ENCODE measurements at regions not wholly inside any gene's neighbourhood (a gene's known extent, or its start where the extent isn't known, plus 50 kb on each side); places are given as distances from the start of the nearest gene placed in this dataset.

DNA sequence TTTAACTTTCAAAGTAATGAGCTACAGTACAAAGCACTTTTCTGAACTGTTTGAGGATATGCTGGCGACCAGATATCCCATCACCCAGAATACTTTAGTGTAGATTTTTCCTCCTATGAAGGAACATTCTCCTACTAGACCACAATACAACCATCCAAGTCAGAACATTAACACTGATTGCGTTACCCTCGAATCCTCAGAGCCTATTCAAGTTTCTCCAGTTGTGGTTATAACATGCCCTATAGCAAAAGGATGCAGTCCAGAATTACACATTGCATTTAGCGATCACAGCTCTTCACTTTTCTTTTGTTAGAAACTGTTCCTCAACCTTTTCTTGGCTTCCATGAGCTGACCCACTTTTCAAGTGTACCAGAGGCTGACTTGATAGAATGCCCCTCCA is 87.4 kb upstream of the SOX4 start:
- no peaks in the 10 kb centered on the region for H3K36me3 ChIP-seq (ENCODE audit: insufficient read depth, low read length)
- no peaks in the 10 kb centered on the region for H3K9me3 ChIP-seq (replicated peaks; ENCODE audit: low read length)
- H3K9ac ChIP-seq (ENCODE audit: low read depth, low read length) = no peak overlapping the region
- H3K4me1 ChIP-seq (ENCODE audit: control insufficient read depth, insufficient read depth, low read length) = no peaks in the 10 kb centered on the region
- no peak overlapping the region for H3K4me2 ChIP-seq (ENCODE audit: low read length)
- peaks cover 4% of the 10 kb centered on the region for H3K27me3 ChIP-seq (ENCODE audit: control insufficient read depth, insufficient read depth, low read length)
- no peak overlapping the region for H3K4me3 ChIP-seq (ENCODE audit: low read length)

DNA sequence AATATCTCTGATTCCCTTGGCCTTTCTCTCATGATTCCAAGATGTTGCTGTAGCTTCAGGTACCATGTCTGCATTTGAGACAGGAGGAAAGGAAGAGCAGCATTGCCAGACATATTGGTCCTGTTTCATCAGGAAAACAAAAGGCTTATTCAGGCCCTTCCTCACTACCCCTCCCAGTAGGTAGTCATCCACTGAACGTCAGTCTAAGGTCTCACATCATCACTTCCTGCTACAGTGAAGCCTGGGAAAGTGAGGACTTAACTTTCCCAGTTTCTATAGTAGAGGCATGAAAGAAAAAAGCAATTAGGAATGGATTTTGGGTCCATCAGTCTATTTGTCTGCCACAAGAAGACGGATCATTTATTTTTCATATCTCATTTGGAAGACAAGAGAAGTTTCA is 85.7 kb upstream of the SOX4 start:
- no peaks in the 10 kb centered on the region for H3K4me1 ChIP-seq (ENCODE audit: control insufficient read depth, insufficient read depth, low read length)
- no peaks in the 10 kb centered on the region for H3K36me3 ChIP-seq (ENCODE audit: insufficient read depth, low read length)
- H3K27me3 ChIP-seq (ENCODE audit: control insufficient read depth, insufficient read depth, low read length) = no peaks in the 10 kb centered on the region
- H3K4me3 ChIP-seq (ENCODE audit: low read length) = no peak overlapping the region
- no peaks in the 10 kb centered on the region for H3K9me3 ChIP-seq (replicated peaks; ENCODE audit: low read length)
- no peak overlapping the region for H3K4me2 ChIP-seq (ENCODE audit: low read length)
- no peak overlapping the region for H3K9ac ChIP-seq (ENCODE audit: low read depth, low read length)

DNA sequence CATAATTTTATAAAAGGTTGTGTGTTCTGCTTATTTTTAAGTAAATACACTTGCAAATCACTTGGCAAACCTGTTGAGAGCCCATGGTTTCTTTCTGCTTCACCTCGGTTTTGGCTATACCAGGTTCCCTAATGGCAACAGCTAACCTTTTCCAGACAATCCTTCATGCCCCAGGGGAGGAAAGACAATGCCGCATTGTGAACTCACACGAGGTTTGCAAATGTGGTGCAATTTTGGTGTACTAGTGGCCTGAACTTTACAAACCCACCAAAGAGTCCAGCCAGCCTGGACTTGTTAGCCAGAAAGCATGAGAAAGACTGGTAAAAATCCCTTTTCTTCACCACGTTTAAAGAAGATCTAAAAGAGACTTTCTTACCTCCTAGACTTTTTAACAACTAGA is 84.8 kb upstream of the SOX4 start:
- H3K4me3 ChIP-seq (ENCODE audit: low read length) = no peak overlapping the region
- no peak overlapping the region for H3K9ac ChIP-seq (ENCODE audit: low read depth, low read length)
- H3K36me3 ChIP-seq (ENCODE audit: insufficient read depth, low read length) = no peaks in the 10 kb centered on the region
- no peak overlapping the region for H3K4me2 ChIP-seq (ENCODE audit: low read length)
- H3K9me3 ChIP-seq (replicated peaks; ENCODE audit: low read length) = no peaks in the 10 kb centered on the region
- no peaks in the 10 kb centered on the region for H3K27me3 ChIP-seq (ENCODE audit: control insufficient read depth, insufficient read depth, low read length)
- no peaks in the 10 kb centered on the region for H3K4me1 ChIP-seq (ENCODE audit: control insufficient read depth, insufficient read depth, low read length)

DNA sequence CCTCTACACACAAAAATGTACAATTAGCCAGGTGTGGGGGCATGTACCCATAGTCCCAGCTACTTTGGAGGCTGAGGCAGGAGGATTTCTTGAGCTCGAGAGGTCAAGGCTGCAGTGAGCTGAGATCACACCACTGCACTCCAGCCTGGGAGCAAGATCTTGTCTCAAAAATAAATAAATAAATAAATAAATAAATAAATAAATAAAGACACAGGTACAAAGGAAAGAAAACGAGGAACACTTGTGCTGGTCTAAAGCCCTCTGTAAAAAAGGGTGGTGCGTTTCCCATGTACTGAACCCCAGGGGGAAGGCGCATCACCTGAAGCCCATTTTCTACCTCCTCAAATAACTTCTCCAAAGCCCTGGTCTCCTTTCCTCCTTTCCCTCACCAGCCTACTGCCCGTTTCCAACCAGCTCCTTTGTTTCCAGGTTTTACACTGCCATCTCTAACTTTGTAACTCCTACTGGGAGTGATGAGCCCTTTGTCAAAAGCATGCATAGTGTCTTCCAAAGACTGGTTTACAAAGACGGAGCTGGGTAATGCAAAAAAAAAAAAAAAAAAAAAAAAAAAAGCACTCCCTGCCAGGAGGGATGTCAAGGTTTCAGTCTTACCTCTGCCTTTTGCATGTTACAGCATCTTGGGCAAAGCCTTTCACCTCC is 81.5 kb upstream of the SOX4 start:
- no peaks in the 10 kb centered on the region for H3K4me1 ChIP-seq (ENCODE audit: control insufficient read depth, insufficient read depth, low read length)
- no peak overlapping the region for H3K4me2 ChIP-seq (ENCODE audit: low read length)
- no peak overlapping the region for H3K4me3 ChIP-seq (ENCODE audit: low read length)
- H3K36me3 ChIP-seq (ENCODE audit: insufficient read depth, low read length) = no peaks in the 10 kb centered on the region
- H3K9ac ChIP-seq (ENCODE audit: low read depth, low read length) = no peak overlapping the region
- H3K9me3 ChIP-seq (replicated peaks; ENCODE audit: low read length) = no peaks in the 10 kb centered on the region
- no peaks in the 10 kb centered on the region for H3K27me3 ChIP-seq (ENCODE audit: control insufficient read depth, insufficient read depth, low read length)

DNA sequence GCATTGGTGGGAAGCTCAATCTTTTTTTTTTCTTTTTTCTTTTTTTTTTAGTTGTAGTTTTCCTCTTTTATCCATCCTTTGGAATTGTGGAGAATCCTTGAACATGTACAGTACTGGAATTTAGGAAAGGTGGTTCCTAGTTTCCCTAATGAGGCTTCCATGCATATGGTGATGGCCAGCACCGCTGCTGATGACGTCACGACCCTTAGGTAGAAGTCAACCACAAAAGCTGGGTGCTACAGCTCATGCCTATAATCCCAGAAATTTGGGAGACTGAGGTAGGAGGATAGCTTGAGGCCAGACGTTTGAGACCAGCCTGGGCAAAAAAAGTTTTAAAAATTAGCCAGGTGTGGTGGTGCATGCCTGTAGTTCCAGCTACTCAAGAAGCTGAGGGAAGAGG is 79.3 kb upstream of the SOX4 start:
- H3K9me3 ChIP-seq (replicated peaks; ENCODE audit: low read length) = no peaks in the 10 kb centered on the region
- no peak overlapping the region for H3K4me3 ChIP-seq (ENCODE audit: low read length)
- H3K4me1 ChIP-seq (ENCODE audit: control insufficient read depth, insufficient read depth, low read length) = no peaks in the 10 kb centered on the region
- no peak overlapping the region for H3K9ac ChIP-seq (ENCODE audit: low read depth, low read length)
- H3K27me3 ChIP-seq (ENCODE audit: control insufficient read depth, insufficient read depth, low read length) = no peaks in the 10 kb centered on the region
- H3K4me2 ChIP-seq (ENCODE audit: low read length) = no peak overlapping the region
- no peaks in the 10 kb centered on the region for H3K36me3 ChIP-seq (ENCODE audit: insufficient read depth, low read length)

DNA sequence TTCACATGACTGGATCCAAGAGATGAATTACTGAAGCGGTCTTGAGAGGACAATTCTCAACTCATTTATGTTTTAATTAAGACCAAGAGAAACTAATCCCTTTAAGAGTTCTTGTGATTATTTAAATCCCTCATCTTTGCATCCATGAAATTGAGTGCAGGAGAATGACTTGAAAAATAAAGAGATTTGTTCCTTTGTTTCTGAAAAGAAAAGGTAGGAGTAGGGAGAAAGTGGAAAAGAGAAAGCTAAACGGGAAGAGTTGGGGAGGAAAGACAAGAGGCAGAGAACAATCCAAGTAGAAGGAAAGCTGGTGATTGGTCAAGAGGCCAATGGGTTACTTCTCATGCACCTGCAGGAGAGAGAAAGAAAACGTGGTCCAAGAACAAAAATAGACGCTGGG is 75.2 kb upstream of the SOX4 start:
- no peak overlapping the region for H3K9ac ChIP-seq (ENCODE audit: low read depth, low read length)
- H3K36me3 ChIP-seq (ENCODE audit: insufficient read depth, low read length) = no peaks in the 10 kb centered on the region
- no peak overlapping the region for H3K4me2 ChIP-seq (ENCODE audit: low read length)
- H3K27me3 ChIP-seq (ENCODE audit: control insufficient read depth, insufficient read depth, low read length) = no peaks in the 10 kb centered on the region
- H3K9me3 ChIP-seq (replicated peaks; ENCODE audit: low read length) = no peaks in the 10 kb centered on the region
- H3K4me3 ChIP-seq (ENCODE audit: low read length) = no peak overlapping the region
- no peaks in the 10 kb centered on the region for H3K4me1 ChIP-seq (ENCODE audit: control insufficient read depth, insufficient read depth, low read length)

DNA sequence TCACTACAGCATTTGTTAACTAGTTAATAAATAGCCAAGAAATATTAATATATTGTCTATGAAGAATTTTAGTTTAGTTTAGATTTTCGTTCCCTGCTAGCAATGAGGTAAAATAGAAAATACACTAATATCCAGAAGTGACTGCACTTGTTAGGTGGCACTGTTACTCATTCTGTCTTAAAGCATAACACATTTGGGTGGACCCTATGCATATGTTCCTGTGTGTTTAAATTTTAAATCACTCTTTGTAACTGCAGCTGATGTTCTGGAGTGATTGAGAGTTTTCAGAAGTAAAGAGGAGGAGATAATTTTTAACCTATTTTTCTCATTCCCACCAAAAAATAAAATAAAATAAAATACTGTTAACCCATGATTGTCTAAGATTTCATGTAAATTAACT is 73.9 kb upstream of the SOX4 start:
- H3K9me3 ChIP-seq (replicated peaks; ENCODE audit: low read length) = no peaks in the 10 kb centered on the region
- H3K27me3 ChIP-seq (ENCODE audit: control insufficient read depth, insufficient read depth, low read length) = peaks cover 10% of the 10 kb centered on the region
- H3K4me2 ChIP-seq (ENCODE audit: low read length) = no peak overlapping the region
- no peak overlapping the region for H3K4me3 ChIP-seq (ENCODE audit: low read length)
- no peak overlapping the region for H3K9ac ChIP-seq (ENCODE audit: low read depth, low read length)
- no peaks in the 10 kb centered on the region for H3K4me1 ChIP-seq (ENCODE audit: control insufficient read depth, insufficient read depth, low read length)
- no peaks in the 10 kb centered on the region for H3K36me3 ChIP-seq (ENCODE audit: insufficient read depth, low read length)

DNA sequence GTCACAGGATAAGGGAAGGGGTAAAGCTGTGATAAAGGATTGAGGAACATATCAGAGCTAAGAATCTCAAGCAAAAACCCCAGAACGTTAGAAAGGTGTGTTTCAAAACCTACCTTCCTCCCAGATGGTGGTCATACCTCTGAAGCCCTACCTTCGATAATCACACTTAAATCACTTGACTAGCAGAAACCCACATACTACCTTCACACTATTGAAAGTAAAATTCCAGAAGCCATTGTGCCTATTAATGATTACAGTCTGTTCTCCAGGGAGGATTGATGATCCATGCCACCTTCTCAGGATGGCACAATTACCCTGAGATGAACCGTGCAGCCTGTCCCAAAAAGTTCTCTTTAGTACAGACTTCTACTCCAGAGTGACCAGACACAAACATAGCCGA is 72.3 kb upstream of the SOX4 start:
- Histone ChIP-seq H3K36me3 (ENCODE audit: insufficient read depth, low read length) (no peaks in the 10 kb centered on the region), H3K9ac (ENCODE audit: low read depth, low read length) (no peak overlapping the region), H3K4me3 (ENCODE audit: low read length) (no peak overlapping the region), H3K4me1 (ENCODE audit: control insufficient read depth, insufficient read depth, low read length) (no peaks in the 10 kb centered on the region), H3K4me2 (ENCODE audit: low read length) (no peak overlapping the region), H3K9me3 (replicated peaks; ENCODE audit: low read length) (no peaks in the 10 kb centered on the region), H3K27me3 (ENCODE audit: control insufficient read depth, insufficient read depth, low read length) (peaks cover 10% of the 10 kb centered on the region)

DNA sequence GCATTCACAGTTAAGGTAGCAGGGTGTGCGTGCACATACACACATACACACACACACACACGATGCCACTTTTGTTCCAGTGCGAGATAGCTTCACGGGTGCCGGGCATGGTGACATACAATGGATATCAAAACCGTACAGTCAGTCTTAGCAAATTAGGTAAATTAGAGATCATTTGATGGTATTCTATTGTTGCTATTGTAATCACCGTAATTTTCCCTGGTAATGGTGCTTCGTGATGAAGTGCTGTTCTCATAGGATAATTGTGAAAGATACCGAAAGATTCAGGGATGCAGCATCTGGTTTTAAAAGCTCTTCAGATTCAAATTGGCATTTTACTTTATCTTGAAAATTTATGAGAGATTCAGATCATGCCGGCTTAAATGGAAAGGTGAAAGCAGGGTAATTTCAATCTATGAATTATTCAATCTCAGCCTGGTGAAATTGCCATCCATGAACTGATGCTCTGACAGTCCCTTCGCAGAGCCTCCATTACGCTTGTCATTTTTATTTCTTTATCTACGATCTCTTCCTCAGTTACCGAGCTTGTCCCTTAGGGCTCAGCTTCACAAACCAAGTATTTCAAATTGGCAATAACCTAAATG is 71.3 kb upstream of the SOX4 start:
- Histone ChIP-seq H3K4me1 (ENCODE audit: control insufficient read depth, insufficient read depth, low read length) (no peaks in the 10 kb centered on the region), H3K4me3 (ENCODE audit: low read length) (no peak overlapping the region), H3K36me3 (ENCODE audit: insufficient read depth, low read length) (no peaks in the 10 kb centered on the region), H3K9me3 (replicated peaks; ENCODE audit: low read length) (no peaks in the 10 kb centered on the region), H3K9ac (ENCODE audit: low read depth, low read length) (no peak overlapping the region), H3K4me2 (ENCODE audit: low read length) (no peak overlapping the region), H3K27me3 (ENCODE audit: control insufficient read depth, insufficient read depth, low read length) (peaks cover 10% of the 10 kb centered on the region)

DNA sequence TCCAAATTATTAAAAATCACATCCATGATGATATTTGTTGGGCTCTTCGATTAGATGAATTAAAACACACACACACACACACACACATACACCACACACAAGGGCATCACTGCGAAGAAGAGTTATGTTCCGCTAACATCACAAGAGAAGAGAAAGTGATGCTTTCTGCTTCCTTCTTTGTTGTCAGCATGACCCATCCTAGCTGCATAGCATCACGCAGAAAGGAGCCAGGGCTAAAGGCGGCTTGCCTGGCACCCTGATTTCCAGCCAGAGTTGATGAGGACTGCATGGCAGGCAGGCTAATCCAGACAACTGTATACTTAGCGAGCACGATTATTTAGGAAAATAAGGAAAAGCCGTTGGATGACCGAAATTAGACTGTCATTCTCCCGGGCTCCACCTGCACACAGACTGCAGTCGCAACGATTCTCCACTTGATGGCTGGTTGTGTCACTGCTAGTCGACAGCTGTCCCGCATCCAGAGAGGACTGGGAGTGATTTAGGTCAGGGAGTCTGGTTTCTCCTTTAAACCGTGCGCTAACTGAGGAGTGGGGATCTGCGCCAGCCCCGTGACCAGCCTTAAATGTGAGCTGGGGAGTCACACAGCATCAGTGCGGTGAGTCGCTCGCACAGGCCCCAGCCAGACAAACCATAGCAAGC is 70.6 kb upstream of the SOX4 start:
- Histone ChIP-seq H3K27me3 (ENCODE audit: control insufficient read depth, insufficient read depth, low read length) (peaks cover 10% of the 10 kb centered on the region), H3K4me2 (ENCODE audit: low read length) (no peak overlapping the region), H3K4me3 (ENCODE audit: low read length) (no peak overlapping the region), H3K36me3 (ENCODE audit: insufficient read depth, low read length) (no peaks in the 10 kb centered on the region), H3K9me3 (replicated peaks; ENCODE audit: low read length) (no peaks in the 10 kb centered on the region), H3K9ac (ENCODE audit: low read depth, low read length) (no peak overlapping the region), H3K4me1 (ENCODE audit: control insufficient read depth, insufficient read depth, low read length) (no peaks in the 10 kb centered on the region)

DNA sequence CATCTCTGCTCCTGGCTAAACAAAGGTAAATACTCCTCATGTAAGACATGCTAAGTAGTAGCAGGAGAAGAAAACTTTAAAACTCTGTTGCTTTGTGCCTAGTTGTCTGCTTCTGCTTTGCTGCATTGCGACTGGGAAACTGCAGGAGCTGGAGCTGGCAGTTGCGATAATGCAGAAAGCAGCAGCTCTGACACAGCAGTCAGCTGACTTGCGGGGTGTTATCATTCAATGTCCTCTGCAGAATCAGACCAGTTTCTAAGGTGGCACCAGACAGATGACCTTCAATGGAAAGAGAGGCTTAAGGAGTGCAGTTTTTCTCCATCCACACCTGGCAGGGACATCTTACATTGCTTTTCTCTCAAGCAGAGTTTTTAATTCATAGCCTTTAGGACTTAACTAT is 69.9 kb upstream of the SOX4 start:
- no peaks in the 10 kb centered on the region for H3K9me3 ChIP-seq (replicated peaks; ENCODE audit: low read length)
- no peaks in the 10 kb centered on the region for H3K4me1 ChIP-seq (ENCODE audit: control insufficient read depth, insufficient read depth, low read length)
- H3K9ac ChIP-seq (ENCODE audit: low read depth, low read length) = no peak overlapping the region
- no peak overlapping the region for H3K4me2 ChIP-seq (ENCODE audit: low read length)
- peaks cover 10% of the 10 kb centered on the region for H3K27me3 ChIP-seq (ENCODE audit: control insufficient read depth, insufficient read depth, low read length)
- no peaks in the 10 kb centered on the region for H3K36me3 ChIP-seq (ENCODE audit: insufficient read depth, low read length)
- no peak overlapping the region for H3K4me3 ChIP-seq (ENCODE audit: low read length)

DNA sequence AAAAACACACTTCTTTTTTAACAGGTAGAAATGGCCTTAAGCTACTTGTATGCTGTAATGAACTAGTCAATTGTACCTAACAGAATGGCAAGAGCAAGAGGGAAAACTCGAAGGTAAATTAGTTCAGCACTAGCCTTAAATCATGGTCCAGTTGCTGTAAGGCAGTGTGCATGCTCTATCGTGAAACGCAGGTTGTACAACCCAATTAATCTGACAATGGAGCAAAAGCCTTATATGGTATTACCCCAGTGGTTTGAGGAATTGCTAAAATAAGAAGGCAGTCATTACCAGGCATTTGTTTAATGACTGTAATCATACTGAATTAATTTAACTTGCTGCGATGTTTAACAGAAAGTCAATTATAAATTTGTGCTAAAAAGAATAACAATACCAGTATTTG is 69.3 kb upstream of the SOX4 start:
- H3K4me2 ChIP-seq (ENCODE audit: low read length) = no peak overlapping the region
- H3K36me3 ChIP-seq (ENCODE audit: insufficient read depth, low read length) = no peaks in the 10 kb centered on the region
- H3K4me3 ChIP-seq (ENCODE audit: low read length) = no peak overlapping the region
- no peaks in the 10 kb centered on the region for H3K9me3 ChIP-seq (replicated peaks; ENCODE audit: low read length)
- H3K9ac ChIP-seq (ENCODE audit: low read depth, low read length) = no peak overlapping the region
- H3K4me1 ChIP-seq (ENCODE audit: control insufficient read depth, insufficient read depth, low read length) = no peaks in the 10 kb centered on the region
- peaks cover 10% of the 10 kb centered on the region for H3K27me3 ChIP-seq (ENCODE audit: control insufficient read depth, insufficient read depth, low read length)
